ENCODE measurements at regions not wholly inside any gene's neighbourhood (a gene's known extent, or its start where the extent isn't known, plus 50 kb on each side); places are given as distances from the start of the nearest gene placed in this dataset.

- ATAC-seq, result no peak
- Histone ChIP-seq H3K27me3 (ENCODE audit: control insufficient read depth, insufficient read depth, low read length) (no peaks in the 10 kb centered on the region), H3K9me3 (ENCODE audit: control insufficient read depth, insufficient read depth, low read depth, low read length) (no peaks in the 10 kb centered on the region), H3K4me3 (ENCODE audit: low read depth in 2 of 2, low read length in 2 of 2) (no peak overlapping the region), H3K36me3 (ENCODE audit: control insufficient read depth, insufficient read depth, low read length) (no peaks in the 10 kb centered on the region), H3K4me1 (ENCODE audit: control insufficient read depth, insufficient read depth, low read length) (no peaks in the 10 kb centered on the region), H3K27ac (ENCODE audit: low read length) (no peak overlapping the region)
- no peak for DNase-seq (ENCODE audit: low read depth, low spot score)
- CTCF ChIA-PET, result no interaction called here
- intact Hi-C loops (cut with micrococcal nuclease; ENCODE audit: unreplicated experiment), result no loop called here
- BruUV-seq (replicated peaks), result no TSS peak
- in situ Hi-C loops (cut with HindIII; ENCODE audit: low pct_unique_long_range_greater_than_20kb, low sequenced_read_pairs), result no loop called here
- no peak for TF ChIP-seq CTCF (IDR thresholded peaks at IDR 0.05)
- TF ChIP-seq POLR2AphosphoS5 (IDR thresholded peaks at IDR 0.05; ENCODE audit: low read depth, low read length), result no peak
- TF ChIP-seq TCF7L2 (IDR thresholded peaks at IDR 0.05; ENCODE audit: low read depth, low read length), result no peak
- no peak for TF ChIP-seq SIN3A (IDR thresholded peaks at IDR 0.05; ENCODE audit: borderline replicate concordance, insufficient read depth, low read depth, low read length)
- no peak for TF ChIP-seq REST (IDR thresholded peaks at IDR 0.05; ENCODE audit: insufficient read depth in 1 of 2, low read depth in 2 of 2, low read length in 1 of 2)
- POLR2A ChIA-PET, result no interaction called here
These were observed 287.6 kb upstream of the MSX2 start for GRCh38 chr5:174436750-174437149.

GRCh38 chr5:174444479-174445188 lies 279.7 kb upstream of the MSX2 start:
- H3K27ac ChIP-seq (ENCODE audit: low read length), result no peak overlapping the region
- ChIA-PET CTCF (no interaction called here), POLR2A (no interaction called here)
- H3K27me3 ChIP-seq (ENCODE audit: control insufficient read depth, insufficient read depth, low read length), result no peaks in the 10 kb centered on the region
- H3K4me3 ChIP-seq (ENCODE audit: low read depth in 2 of 2, low read length in 2 of 2), result no peak overlapping the region
- no peak for TF ChIP-seq CTCF (IDR thresholded peaks at IDR 0.05)
- no peak for TF ChIP-seq SIN3A (IDR thresholded peaks at IDR 0.05; ENCODE audit: borderline replicate concordance, insufficient read depth, low read depth, low read length)
- no peak for TF ChIP-seq POLR2AphosphoS5 (IDR thresholded peaks at IDR 0.05; ENCODE audit: low read depth, low read length)
- TF ChIP-seq REST (IDR thresholded peaks at IDR 0.05; ENCODE audit: insufficient read depth in 1 of 2, low read depth in 2 of 2, low read length in 1 of 2), result no peak
- no peak for TF ChIP-seq TCF7L2 (IDR thresholded peaks at IDR 0.05; ENCODE audit: low read depth, low read length)
- ATAC-seq, result no peak
- H3K36me3 ChIP-seq (ENCODE audit: control insufficient read depth, insufficient read depth, low read length), result no peaks in the 10 kb centered on the region
- H3K9me3 ChIP-seq (ENCODE audit: control insufficient read depth, insufficient read depth, low read depth, low read length), result no peaks in the 10 kb centered on the region
- intact Hi-C loops (cut with micrococcal nuclease; ENCODE audit: unreplicated experiment), result no loop called here
- DNase-seq (ENCODE audit: low read depth, low spot score), result no peak
- in situ Hi-C loops (cut with HindIII; ENCODE audit: low pct_unique_long_range_greater_than_20kb, low sequenced_read_pairs), result no loop called here
- H3K4me1 ChIP-seq (ENCODE audit: control insufficient read depth, insufficient read depth, low read length), result no peaks in the 10 kb centered on the region
- no TSS peak for BruUV-seq (replicated peaks)

All from Panc1 (cell line).